ENCODE measurements at regions not wholly inside any gene's neighbourhood (a gene's known extent, or its start where the extent isn't known, plus 50 kb on each side); places are given as distances from the start of the nearest gene placed in this dataset.

DNA sequence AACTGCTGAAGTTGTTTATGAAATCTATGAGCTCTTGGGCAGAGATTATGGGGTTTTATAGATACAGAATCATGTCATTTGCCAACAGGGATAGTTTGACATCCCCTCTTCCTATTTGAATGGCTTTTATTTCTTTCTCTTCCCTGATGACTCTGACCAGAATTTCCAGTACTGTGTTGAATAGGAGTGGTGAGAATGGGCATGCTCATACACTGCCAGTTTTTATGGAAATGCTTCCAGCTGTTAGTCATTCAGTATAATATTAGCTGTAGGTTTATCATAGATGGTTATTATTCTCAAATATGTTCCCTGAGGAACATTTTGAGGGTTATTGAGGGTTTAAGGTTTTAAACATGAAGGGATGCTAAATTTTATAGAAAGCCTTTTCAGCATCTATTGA is 121.2 kb downstream of the NR4A2 start:
- TF ChIP-seq, protein P1, sequence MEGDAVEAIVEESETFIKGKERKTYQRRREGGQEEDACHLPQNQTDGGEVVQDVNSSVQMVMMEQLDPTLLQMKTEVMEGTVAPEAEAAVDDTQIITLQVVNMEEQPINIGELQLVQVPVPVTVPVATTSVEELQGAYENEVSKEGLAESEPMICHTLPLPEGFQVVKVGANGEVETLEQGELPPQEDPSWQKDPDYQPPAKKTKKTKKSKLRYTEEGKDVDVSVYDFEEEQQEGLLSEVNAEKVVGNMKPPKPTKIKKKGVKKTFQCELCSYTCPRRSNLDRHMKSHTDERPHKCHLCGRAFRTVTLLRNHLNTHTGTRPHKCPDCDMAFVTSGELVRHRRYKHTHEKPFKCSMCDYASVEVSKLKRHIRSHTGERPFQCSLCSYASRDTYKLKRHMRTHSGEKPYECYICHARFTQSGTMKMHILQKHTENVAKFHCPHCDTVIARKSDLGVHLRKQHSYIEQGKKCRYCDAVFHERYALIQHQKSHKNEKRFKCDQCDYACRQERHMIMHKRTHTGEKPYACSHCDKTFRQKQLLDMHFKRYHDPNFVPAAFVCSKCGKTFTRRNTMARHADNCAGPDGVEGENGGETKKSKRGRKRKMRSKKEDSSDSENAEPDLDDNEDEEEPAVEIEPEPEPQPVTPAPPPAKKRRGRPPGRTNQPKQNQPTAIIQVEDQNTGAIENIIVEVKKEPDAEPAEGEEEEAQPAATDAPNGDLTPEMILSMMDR (IDR thresholded peaks at IDR 0.05), result no peak
- peak in 1 of 2 donors; percentile 61 for TF ChIP-seq POLR2AphosphoS5 (IDR thresholded peaks at IDR 0.05; ENCODE audit: insufficient read depth in 1 of 2, low read depth in 1 of 2)
